ENCODE measurements at regions not wholly inside any gene's neighbourhood (a gene's known extent, or its start where the extent isn't known, plus 50 kb on each side); places are given as distances from the start of the nearest gene placed in this dataset.

- ATAC-seq (no peak), DNase-seq (no peak)
- no peak for TF ChIP-seq CTCF (IDR thresholded peaks at IDR 0.05)
- Histone ChIP-seq H3K9me3 (no peaks in the 10 kb centered on the region), H3K36me3 (no peaks in the 10 kb centered on the region), H3K4me3 (no peak overlapping the region), H3K27ac (no peak overlapping the region), H3K27me3 (no peaks in the 10 kb centered on the region), H3K4me1 (no peaks in the 10 kb centered on the region)
- intact Hi-C loops (cut with DNase I) = no loop called here
Measured at GRCh38 chr9:7451062-7451461, 348.5 kb downstream of the DMAC1 start.

- DNase-seq (no peak), ATAC-seq (no peak)
- H3K9me3 ChIP-seq = peaks cover 0 to 2% of the 10 kb centered on the region in 2 donors
- no peak for TF ChIP-seq CTCF (IDR thresholded peaks at IDR 0.05)
- H3K27me3 ChIP-seq = no peaks in the 10 kb centered on the region
- intact Hi-C loops (cut with DNase I) = no loop called here
- peaks cover 0 to 3% of the 10 kb centered on the region in 2 donors for H3K4me1 ChIP-seq
- H3K4me3 ChIP-seq = no peak overlapping the region
- H3K27ac ChIP-seq = no peak overlapping the region
- no peaks in the 10 kb centered on the region for H3K36me3 ChIP-seq
Measured at GRCh38 chr9:7443541-7443940, 356.0 kb downstream of the DMAC1 start.

GRCh38 chr9:7439355-7439995, 360.1 kb downstream of the DMAC1 start:
- intact Hi-C loops (cut with DNase I) = no loop called here
- Histone ChIP-seq H3K4me1 (peaks cover 0 to 3% of the 10 kb centered on the region in 2 donors), H3K9me3 (no peaks in the 10 kb centered on the region), H3K4me3 (no peak overlapping the region), H3K36me3 (no peaks in the 10 kb centered on the region), H3K27ac (no peak overlapping the region), H3K27me3 (no peaks in the 10 kb centered on the region)
- no peak for DNase-seq
- ATAC-seq = peak; percentile 19
- no peak for TF ChIP-seq CTCF (IDR thresholded peaks at IDR 0.05)

GRCh38 chr9:7436754-7437153, 362.8 kb downstream of the DMAC1 start:
- intact Hi-C loops (cut with DNase I) = no loop called here
- H3K27ac ChIP-seq = no peak overlapping the region
- H3K36me3 ChIP-seq = no peaks in the 10 kb centered on the region
- H3K4me3 ChIP-seq = no peak overlapping the region
- no peak for DNase-seq
- no peak for TF ChIP-seq CTCF (IDR thresholded peaks at IDR 0.05)
- H3K27me3 ChIP-seq = no peaks in the 10 kb centered on the region
- peaks cover 0 to 17% of the 10 kb centered on the region in 2 donors for H3K9me3 ChIP-seq
- ATAC-seq = no peak
- no peaks in the 10 kb centered on the region for H3K4me1 ChIP-seq

GRCh38 chr9:7433508-7434292, 365.9 kb downstream of the DMAC1 start:
- intact Hi-C loops (cut with DNase I) = no loop called here
- Histone ChIP-seq H3K27ac (no peak overlapping the region), H3K9me3 (peaks cover 0 to 31% of the 10 kb centered on the region in 2 donors), H3K4me3 (no peak overlapping the region), H3K36me3 (no peaks in the 10 kb centered on the region), H3K27me3 (no peaks in the 10 kb centered on the region), H3K4me1 (no peaks in the 10 kb centered on the region)
- ATAC-seq = peak; percentile 84
- DNase-seq = peak in 1 of 4 donors; percentile 38
- TF ChIP-seq CTCF (IDR thresholded peaks at IDR 0.05) = no peak

Measured in left lung (tissue), 4 donors.